Tibial artery (tissue), 4 donors: ENCODE measurements at regions not wholly inside any gene's neighbourhood (a gene's known extent, or its start where the extent isn't known, plus 50 kb on each side); places are given as distances from the start of the nearest gene placed in this dataset.

Experiments used
- DNase-seq, 2 donors: peaks; one replicate each; pipeline ENCODE4 v3.0.0-alpha.2; 2019
- H3K27ac ChIP-seq, 2 donors: fragments of 200-600 bp; sonication (generic) in 1 of 2; 1 replicate in 1 of 2; 2 replicates in 1 of 2; pipeline ENCODE4 v1.5.1; 2018 to 2019; ENCODE audit warnings: mild to moderate bottlenecking in 1 of 2
- H3K27me3 ChIP-seq, 2 donors: fragments of 200-600 bp; sonication (generic) in 1 of 2; one replicate each; pipeline versions ENCODE4 v1.5.1 to v1.6.0; 2016 to 2019
- H3K36me3 ChIP-seq, 3 donors: fragments of 200-600 bp; sonication (generic) in 2 of 3; one replicate each; pipeline ENCODE4 v1.5.1; 2016 to 2019; ENCODE audit warnings: mild to moderate bottlenecking in 2 of 3
- H3K4me1 ChIP-seq, 4 donors: fragments of 200-600 bp; sonication (generic) in 2 of 4; 1 replicate in 3 of 4; 2 replicates in 1 of 4; pipeline ENCODE4 v1.5.1; 2016 to 2019
- H3K4me3 ChIP-seq, 2 donors: fragments of 200-600 bp; sonication (generic) in 1 of 2; 1 replicate in 1 of 2; 2 replicates in 1 of 2; pipeline ENCODE4 v1.5.1; 2018 to 2019; ENCODE audit warnings: mild to moderate bottlenecking in 2 of 2
- H3K9me3 ChIP-seq, 3 donors: fragments of 200-600 bp; sonication (generic) in 1 of 3; one replicate each; pipeline ENCODE4 v1.5.1; 2016 to 2019
- intact Hi-C: fragments of 100-400 bp; cut with DNase I; formaldehyde crosslinking; loops from one replicate; pipeline ENCODE4 v1.15.0; 2023; ENCODE audit warnings: low total_unique reads
- TF ChIP-seq, protein P1 (sequence below), 2 experiments: fragments of 200-600 bp in 1 of 2; fragments of 450-650 bp in 1 of 2; IDR thresholded peaks; one replicate each; pipeline ENCODE4 v1.5.1; 2017 to 2019; ENCODE audit warnings: antibody characterized with exemption in 2 of 2, mild to moderate bottlenecking in 1 of 2, moderate library complexity in 1 of 2

- intact Hi-C loops, result no loop called here
- TF ChIP-seq, protein P1, sequence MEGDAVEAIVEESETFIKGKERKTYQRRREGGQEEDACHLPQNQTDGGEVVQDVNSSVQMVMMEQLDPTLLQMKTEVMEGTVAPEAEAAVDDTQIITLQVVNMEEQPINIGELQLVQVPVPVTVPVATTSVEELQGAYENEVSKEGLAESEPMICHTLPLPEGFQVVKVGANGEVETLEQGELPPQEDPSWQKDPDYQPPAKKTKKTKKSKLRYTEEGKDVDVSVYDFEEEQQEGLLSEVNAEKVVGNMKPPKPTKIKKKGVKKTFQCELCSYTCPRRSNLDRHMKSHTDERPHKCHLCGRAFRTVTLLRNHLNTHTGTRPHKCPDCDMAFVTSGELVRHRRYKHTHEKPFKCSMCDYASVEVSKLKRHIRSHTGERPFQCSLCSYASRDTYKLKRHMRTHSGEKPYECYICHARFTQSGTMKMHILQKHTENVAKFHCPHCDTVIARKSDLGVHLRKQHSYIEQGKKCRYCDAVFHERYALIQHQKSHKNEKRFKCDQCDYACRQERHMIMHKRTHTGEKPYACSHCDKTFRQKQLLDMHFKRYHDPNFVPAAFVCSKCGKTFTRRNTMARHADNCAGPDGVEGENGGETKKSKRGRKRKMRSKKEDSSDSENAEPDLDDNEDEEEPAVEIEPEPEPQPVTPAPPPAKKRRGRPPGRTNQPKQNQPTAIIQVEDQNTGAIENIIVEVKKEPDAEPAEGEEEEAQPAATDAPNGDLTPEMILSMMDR (IDR thresholded peaks at IDR 0.05), result no peak
- Histone ChIP-seq H3K4me3 (no peak overlapping the region), H3K27me3 (no peaks in the 10 kb centered on the region), H3K27ac (no peak overlapping the region), H3K9me3 (no peaks in the 10 kb centered on the region), H3K36me3 (no peaks in the 10 kb centered on the region), H3K4me1 (no peaks in the 10 kb centered on the region)
- no peak for DNase-seq
Observed at GRCh38 chr16:26961459-26961858, 105.3 kb upstream of the C16orf82 start.

GRCh38 chr16:26963109-26963508, 103.6 kb upstream of the C16orf82 start:
- Histone ChIP-seq H3K4me1 (no peaks in the 10 kb centered on the region), H3K9me3 (no peaks in the 10 kb centered on the region), H3K27me3 (no peaks in the 10 kb centered on the region), H3K4me3 (no peak overlapping the region), H3K36me3 (no peaks in the 10 kb centered on the region), H3K27ac (no peak overlapping the region)
- intact Hi-C loops, result no loop called here
- no peak for DNase-seq
- TF ChIP-seq, protein P1 (IDR thresholded peaks at IDR 0.05), result no peak

DNA sequence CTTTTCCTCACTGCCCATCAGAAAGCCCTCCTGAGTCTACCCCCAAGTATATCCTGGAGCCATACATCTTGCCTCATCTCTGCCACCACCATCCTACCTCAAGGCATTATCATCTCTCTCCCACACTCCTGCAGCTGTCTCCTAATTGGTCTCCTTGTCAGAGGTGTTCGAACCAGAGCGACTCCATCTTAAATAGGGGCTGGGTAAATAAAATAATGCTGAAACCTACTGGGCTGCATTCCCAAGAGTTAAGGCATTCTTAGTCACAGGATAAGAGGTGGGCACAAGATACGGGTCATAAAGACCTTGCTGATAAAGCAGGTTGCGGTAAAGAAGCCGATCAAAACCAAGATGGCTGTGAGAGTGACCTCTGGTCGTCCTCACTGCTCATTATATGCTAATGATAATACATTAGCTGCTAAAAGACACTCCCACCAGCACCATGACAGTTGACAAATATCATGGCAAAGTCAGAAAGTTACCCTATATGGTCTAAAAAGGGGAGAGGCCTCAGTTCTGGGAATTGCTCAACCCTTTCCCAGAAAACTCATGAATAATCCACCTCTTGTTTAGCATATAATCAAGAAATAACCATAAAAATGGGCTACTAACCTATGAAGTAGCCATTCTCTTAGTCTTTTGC, 97.0 kb upstream of the C16orf82 start:
- no peaks in the 10 kb centered on the region for H3K36me3 ChIP-seq
- DNase-seq, result no peak
- H3K4me3 ChIP-seq, result no peak overlapping the region
- no peaks in the 10 kb centered on the region for H3K27me3 ChIP-seq
- TF ChIP-seq, protein P1 (IDR thresholded peaks at IDR 0.05), result no peak
- no peaks in the 10 kb centered on the region for H3K4me1 ChIP-seq
- H3K9me3 ChIP-seq, result no peaks in the 10 kb centered on the region
- intact Hi-C loops, result no loop called here
- H3K27ac ChIP-seq, result no peak overlapping the region

DNA sequence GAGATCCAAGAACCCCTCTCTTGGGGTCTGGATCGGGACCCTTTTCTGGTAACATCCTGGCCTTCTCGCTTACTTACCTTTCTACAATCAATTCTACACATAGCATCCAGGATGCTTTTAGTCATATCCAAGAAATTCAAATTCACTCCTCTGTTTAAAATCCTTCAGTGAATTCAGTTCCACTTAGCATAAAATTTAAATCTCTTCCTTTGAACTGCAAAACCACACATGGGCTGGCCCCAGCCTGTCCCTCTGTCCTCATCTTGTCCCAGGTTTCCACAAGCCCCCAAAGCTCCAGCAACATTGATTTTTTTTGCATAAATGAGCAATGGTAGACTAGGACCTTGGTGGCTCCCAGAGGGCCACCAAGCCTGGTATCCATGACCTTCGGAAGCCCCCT, 96.4 kb upstream of the C16orf82 start:
- Histone ChIP-seq H3K4me3 (no peak overlapping the region), H3K36me3 (no peaks in the 10 kb centered on the region), H3K4me1 (no peaks in the 10 kb centered on the region), H3K27me3 (no peaks in the 10 kb centered on the region), H3K27ac (no peak overlapping the region), H3K9me3 (no peaks in the 10 kb centered on the region)
- intact Hi-C loops, result no loop called here
- DNase-seq, result no peak
- TF ChIP-seq, protein P1 (IDR thresholded peaks at IDR 0.05), result no peak

DNA sequence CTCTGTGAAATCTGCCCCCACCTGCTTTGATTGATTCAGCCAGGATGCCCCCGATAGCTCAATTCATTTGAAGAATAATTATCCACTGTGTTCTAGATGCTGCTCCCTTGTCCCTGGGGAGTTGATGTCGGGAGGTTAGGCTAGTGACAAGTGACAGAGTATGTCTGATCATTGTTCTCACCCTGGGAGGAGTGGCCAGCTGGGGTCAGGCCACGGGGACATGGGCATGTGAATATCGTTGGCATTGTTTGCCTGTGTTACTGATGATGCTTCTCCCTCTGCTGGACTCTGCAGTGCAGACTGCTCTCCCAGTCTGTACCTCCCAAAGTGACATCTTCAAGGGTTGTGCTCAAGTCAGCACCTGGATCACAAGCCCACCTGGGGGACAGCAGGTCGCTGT, 89.9 kb upstream of the C16orf82 start:
- H3K4me1 ChIP-seq, result no peaks in the 10 kb centered on the region
- no peak overlapping the region for H3K27ac ChIP-seq
- TF ChIP-seq, protein P1 (IDR thresholded peaks at IDR 0.05), result no peak
- intact Hi-C loops, result no loop called here
- no peaks in the 10 kb centered on the region for H3K27me3 ChIP-seq
- no peaks in the 10 kb centered on the region for H3K9me3 ChIP-seq
- H3K36me3 ChIP-seq, result no peaks in the 10 kb centered on the region
- DNase-seq, result no peak
- H3K4me3 ChIP-seq, result no peak overlapping the region
